ENCODE measurements at regions not wholly inside any gene's neighbourhood (a gene's known extent, or its start where the extent isn't known, plus 50 kb on each side); places are given as distances from the start of the nearest gene placed in this dataset.

GRCh38 chr3:174408310-174408709 is 450.8 kb upstream of the NAALADL2 start:
- DNase-seq = no peak

DNA sequence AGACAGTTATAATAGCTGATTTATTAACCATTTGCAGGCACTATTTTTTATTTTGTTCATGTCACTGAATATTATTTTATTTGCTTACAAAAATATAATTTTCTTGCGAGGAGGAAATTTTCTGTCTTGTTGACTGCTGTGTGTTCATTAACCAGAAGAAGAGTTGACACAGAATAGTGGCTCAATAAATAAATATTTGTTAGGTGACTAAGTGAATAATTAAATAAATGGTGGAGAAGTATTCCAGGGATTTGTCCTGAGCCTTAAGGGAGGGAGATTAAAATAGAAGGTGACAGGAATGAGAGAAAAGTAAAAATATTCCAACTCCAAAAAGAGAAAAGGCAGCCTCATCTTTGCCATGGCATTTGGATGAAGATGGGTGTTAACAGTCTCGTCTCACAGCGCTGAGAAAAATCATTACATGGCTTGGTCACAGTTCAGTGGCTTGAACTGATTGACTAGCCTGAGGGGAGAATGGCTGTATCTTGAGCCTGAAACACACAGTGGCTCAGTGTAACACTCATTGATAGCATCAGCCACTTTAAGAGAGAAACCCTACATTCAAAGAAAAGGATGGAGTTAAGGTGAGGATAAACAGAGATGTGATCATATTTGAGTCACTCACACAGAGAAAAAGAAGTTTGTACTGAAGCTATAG is 449.9 kb upstream of the NAALADL2 start:
- DNase-seq = no peak

DNA sequence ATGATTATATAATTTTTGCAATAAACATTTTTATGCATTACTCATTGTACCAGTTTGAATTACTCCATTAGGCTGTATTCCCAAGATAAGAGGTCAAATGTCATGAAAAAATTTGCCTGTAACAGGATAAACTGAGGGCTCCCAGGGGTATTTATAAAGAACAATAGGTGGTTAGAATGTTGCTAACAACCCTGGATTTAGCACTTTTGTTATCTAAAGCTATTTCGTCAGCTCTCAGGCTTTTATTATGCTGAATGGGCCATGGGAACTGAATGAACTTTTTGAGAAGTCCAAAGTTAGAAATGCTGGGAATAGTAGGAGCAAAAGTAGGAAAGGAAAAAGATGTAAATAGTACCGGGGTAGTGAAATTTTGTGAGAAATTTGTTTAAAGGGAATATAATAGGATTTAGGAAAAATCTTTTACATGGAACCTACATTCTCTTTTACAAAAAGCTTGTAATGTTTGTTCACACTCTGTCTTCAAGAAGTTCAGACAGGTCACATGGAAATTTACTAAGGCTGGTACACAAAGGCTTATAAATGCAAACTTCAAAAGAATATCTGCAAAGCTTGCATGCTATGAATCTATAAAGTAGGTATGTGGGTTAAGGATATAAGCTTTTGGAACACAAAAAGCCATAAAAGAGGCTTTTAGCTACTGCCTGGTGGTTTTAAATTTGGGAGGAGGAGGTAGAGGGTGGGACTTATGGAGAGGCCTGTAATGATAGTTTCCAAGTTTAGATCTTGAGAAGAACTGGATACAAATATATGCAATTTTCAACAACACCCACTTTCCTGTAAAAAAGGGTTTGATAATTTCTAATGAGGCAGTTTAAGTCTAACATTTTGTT is 445.8 kb upstream of the NAALADL2 start:
- no peak for DNase-seq

DNA sequence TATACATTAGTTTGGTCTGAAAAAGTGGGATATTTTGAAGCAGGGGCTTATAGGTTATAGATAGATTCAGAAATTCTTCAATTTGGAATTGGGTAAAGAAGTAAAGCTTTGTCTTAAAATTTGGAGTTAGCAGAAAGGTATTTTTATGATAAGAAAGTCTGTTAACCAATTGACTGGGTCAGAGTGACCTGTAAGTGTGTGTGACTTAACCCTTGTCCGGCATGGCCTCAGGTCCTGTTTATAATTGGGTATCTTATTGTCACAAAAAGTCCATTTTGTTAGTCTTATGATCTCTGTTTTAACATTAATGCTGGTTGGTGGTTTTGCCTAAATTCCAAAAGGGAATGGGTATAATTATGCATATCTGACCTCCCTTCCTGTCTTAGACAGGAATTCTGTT is 444.2 kb upstream of the NAALADL2 start:
- DNase-seq = no peak

DNA sequence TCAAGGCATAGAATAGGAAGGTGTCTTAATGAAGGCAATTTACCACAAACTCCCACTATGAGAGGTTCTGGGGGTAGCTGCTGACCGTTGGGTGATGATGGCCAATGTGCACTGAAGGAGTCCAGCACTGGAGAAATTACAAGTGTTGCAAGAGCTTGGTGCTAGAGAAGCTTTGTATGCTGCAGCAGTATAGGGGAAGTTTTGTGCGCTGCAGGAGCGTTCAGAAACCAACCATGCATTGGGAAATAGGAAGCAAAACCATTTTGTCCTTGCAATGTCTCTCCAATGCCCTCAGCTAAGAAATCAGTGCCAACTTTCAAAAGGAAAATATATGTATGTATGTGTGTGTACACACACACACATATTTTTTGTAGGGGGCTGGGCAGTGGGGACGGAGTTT is 441.6 kb upstream of the NAALADL2 start:
- no peak for DNase-seq

DNA sequence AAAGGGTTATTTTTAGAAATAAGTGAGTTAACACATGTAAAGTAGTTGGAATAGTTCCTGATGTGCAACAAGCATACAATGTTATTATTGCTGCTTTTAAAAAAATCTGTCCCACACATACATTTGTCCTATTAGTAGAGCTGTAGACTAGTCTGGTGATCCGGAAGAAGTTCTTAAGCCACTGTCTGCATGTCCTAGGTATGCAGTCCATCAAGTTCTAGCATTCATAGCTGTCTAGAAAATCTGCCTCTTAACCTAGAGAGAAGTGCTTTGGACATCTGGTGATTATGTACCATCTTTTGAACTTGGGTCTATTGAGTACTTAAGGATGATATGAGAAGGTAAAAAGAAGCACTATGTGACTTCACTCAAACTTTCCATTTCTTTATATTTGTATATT is 439.9 kb upstream of the NAALADL2 start:
- DNase-seq = no peak

DNA sequence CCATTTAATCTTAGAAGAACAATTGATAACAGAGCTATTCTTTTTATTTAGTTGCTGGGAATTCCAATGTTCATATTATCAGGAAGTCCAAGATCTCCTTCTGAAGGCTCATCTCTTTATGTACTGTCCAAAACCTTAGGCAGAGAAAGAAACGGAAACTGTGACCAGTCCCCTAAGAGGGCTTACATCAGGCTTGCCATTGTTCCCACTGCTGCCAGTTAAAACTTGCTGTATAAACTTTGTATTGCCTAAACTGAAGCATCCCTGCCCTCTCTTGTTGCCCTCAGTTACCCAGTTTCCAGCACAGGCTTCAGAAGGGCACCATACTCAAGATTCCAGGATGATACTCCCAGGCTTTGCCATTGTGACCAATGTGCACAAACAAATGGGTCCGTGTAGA is 435.2 kb upstream of the NAALADL2 start:
- DNase-seq = no peak

DNA sequence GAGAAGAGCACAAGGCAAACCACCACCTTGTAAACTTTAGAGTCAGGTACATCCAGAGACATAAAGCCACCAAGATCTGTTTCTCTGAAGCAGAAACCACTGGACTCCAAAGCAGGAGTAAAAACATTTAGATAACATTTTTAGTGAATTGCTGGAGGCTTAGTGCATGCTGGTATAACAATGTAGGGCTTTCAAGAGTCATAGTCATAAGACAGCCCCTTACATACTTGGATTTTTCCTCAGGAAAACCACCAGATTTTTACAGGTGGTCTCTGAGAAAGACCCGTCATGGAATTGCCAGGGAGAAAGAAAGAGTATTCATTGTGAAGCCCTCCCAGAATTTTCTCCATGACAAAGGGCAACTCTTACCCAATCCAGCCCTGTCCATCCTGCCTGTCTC is 434.5 kb upstream of the NAALADL2 start:
- DNase-seq = no peak

GRCh38 chr3:174425422-174425821 is 433.7 kb upstream of the NAALADL2 start:
- DNase-seq = no peak

- DNase-seq = no peak
These were observed 428.1 kb upstream of the NAALADL2 start for GRCh38 chr3:174430986-174431385.

GRCh38 chr3:174431717-174432116 is 427.4 kb upstream of the NAALADL2 start:
- no peak for DNase-seq

DNA sequence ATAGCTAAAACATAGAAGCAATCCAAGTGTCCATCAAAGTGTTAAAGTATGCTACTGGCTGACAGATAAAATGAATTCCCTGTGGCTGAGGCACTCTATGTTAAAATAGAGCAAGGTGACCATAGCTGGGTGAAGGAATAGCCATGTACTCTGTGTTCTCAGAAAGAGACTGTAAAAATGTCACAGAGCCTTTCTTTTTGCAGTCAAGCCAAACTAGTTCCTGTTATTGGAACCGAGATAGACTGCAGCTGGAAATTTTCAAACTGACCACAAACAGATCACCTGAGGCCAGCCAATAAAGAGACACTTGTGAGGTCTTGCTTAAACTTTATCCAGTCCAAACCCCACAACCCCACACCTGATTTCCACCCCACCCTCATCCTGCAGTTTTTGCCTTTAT is 422.8 kb upstream of the NAALADL2 start:
- no peak for DNase-seq

- DNase-seq = no peak
These were observed 420.5 kb upstream of the NAALADL2 start for GRCh38 chr3:174438501-174439145.

DNA sequence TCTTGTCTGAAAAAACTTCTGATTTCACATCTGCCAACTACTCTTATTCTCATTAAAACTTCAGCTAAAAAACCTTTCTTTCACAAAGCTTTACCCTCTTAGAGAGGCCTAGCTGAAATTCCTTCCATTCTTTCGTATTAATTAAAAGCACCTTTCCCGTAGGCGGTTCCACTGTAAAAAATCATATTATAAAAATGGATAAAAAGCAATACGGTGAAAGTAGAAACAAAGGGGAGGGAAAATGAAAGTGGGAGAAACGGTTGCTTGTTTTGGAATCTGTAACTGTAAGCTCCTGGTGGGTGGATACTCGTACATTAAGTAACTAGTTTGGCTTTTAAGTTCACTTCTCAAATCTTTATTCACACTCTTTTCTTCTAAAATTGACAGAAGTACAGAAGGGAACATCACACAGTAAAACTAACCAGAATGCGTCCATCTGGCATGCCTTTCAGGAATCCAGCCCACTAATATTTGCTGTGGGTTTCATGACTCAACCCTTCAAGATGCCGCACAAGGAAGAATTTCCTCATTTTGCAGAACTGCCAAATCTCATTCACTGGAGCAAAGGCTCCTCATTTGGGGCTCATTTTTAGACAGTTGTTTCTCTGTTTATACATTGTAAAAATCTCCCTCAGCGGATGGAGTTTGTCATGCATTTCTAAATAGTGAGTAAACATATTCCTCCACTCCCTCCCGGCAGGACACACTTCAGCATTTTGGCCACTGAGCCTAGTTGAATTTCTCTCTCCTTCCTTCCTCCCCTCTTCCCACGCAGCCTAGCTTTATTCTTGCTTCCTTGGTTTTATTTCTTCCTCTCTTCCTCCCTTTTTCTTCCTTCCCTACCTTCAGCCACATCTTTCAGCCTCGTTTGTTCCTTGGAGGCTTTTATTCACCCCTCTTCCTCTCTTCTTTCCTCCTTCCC is 419.5 kb upstream of the NAALADL2 start:
- DNase-seq = peak in 1 of 2 donors; percentile 1

- no peak for DNase-seq
These were observed 418.9 kb upstream of the NAALADL2 start for GRCh38 chr3:174440253-174440701.

GRCh38 chr3:174440741-174441587 is 418.2 kb upstream of the NAALADL2 start:
- peak in 1 of 2 donors; percentile 26 for DNase-seq

- DNase-seq = no peak
These were observed 417.4 kb upstream of the NAALADL2 start for GRCh38 chr3:174441588-174442301.

- no peak for DNase-seq
These were observed 416.8 kb upstream of the NAALADL2 start for GRCh38 chr3:174442302-174442682.

DNA sequence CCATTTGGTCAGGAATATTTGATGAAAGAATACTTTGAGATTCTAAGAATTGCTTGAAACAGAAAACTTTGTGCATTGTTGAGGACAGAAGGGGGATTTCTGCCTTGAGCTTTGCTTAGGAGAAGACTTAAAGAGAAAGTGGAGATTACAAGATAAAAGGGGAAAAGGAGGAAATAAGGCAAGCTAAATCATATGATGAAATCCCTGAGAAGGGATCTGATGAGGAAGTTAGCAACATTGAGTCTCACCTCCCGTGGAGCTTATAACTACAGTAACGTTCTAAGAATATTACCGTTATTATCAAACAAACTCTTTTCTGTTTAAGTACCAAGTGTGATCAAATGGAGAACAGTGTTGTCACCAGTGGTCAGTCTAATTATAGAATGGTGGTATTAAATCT is 414.7 kb upstream of the NAALADL2 start:
- DNase-seq = no peak

GRCh38 chr3:174457758-174458157 is 401.4 kb upstream of the NAALADL2 start:
- no peak for DNase-seq

DNA sequence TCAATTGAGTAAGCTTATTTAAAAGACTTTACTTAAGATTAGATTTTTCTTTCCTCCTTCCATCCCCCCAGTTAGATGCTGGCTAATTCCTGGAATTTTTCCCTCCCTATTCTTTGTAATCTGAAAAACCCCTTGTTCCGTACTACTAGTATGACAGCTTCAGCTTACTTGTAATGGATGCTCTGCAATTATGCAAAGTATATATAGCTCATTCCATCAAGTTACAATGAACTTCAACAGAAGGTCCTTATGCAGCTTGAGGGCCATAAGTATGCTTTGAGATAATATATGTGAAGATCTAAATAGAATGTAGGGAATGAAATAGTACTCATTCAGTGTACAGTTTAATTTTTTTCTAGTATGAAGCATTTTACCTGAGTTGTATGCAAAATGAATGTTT is 398.3 kb upstream of the NAALADL2 start:
- no peak for DNase-seq
